ENCODE measurements at regions not wholly inside any gene's neighbourhood (a gene's known extent, or its start where the extent isn't known, plus 50 kb on each side); places are given as distances from the start of the nearest gene placed in this dataset.
"Not testable (repeated sequence)": the region's sequence is repeated elsewhere in the genome, so short reads cannot be mapped to it uniquely, and the experiment has no call there.

DNA sequence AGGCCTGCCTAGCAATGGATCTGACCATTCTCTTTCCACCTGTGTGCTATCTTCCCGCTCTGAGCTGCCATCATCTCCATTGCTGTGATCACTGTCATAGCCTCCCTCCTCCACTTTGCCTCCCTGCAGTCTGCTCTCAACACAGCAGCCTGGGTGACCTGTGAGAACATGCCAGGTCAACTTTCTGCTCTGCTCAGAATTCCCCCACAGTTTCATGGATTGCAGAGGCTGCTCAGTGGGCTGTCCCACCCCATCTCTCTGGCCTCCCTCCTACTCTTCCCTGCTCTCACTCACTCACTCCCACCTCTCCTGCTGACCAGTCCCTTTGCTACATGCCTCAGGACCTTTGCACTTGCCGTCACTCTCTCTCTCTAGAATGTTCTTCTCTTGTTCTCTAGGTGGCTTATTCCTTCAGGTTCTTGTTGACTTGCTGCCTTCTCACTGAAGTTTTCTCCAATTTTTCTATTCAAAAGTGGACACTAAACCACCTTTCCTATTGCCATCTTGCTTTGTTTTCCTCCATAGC is 159.9 kb downstream of the CD83 start:
- no peak for DNase-seq

GRCh38 chr6:14278006-14278405 is 160.4 kb downstream of the CD83 start:
- no peak for DNase-seq

DNA sequence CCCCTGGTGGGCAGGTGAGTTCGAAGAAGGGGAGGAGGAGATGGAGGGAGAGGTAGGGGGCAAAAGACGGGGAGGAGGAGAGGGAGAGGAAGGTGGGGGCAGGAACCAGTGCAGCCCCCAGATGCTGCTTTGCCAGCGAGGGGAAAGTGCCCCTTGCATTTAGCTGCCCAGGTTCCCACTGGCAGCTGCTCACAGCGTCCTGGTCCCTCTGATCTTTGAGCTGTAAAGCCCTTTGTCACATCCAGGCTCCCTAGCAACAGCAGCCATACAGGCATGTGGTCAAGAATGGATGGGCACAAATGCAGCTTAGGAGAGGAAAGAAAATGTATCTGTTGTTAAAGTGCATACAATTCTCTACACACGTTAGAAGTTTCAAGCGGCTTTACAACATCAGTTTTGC is 160.9 kb downstream of the CD83 start:
- no peak for DNase-seq

DNA sequence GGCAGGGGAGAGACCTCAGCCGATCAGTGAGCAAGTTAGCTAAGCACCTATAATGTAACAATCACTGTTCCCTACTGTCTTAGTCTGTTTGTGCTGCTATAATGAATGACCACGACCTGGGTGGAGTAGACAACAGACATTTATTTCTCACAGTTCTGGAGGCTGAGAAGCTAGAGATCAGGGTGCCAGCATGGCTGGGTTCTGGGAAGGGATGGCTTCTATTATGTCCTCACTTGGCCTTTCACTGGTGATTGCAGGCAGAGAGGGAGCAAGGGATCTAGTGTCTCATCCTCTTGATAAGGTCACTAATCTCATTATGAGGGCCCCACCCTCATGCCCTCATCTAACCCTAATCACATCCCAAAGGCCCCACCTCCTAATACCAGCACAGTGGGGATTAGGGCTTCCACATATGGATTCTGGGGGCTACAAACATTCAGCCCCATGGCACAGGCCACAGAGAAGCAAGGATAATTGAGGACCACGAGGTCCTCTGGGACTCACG is 162.5 kb downstream of the CD83 start:
- no peak for DNase-seq

- DNase-seq: no peak
Measured at GRCh38 chr6:14280766-14281293, 163.3 kb downstream of the CD83 start.

GRCh38 chr6:14281811-14282660 is 164.5 kb downstream of the CD83 start:
- no peak for DNase-seq

GRCh38 chr6:14282854-14283505 is 165.4 kb downstream of the CD83 start:
- DNase-seq: no peak

GRCh38 chr6:14283600-14284235 is 166.1 kb downstream of the CD83 start:
- no peak for DNase-seq

DNA sequence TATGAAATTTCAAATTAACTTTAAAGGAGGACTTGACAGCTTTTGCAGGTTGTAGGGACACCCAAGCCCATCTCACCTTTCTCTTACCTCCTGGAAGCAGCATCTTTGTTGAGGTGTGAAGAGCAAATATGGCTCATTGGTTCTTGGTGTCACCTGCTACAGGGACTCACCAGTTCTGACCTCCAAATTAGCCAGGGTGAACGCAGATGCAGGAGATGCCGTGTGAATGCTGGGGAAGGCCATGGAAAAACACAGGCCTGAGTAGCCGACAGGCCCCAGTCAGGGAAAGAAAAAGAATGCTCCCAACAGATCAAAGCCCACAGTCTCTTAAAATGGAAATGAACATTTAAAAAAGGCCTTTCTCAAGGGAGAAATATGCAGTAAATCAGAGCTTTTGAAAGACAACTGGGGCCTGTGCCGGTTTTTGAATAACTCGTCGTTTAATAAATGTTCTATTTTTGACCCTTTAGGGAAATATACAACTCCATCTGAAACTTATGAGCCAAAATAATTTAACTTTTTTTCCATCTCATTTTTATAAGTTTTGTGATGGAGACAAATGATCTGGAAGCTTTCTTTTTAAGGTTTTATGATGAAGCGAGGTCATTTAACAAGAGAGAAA is 167.5 kb downstream of the CD83 start:
- DNase-seq: no peak

GRCh38 chr6:14286144-14286543 is 168.6 kb downstream of the CD83 start:
- DNase-seq: no peak

- no peak for DNase-seq
Measured at GRCh38 chr6:14286634-14287428, 169.3 kb downstream of the CD83 start.

DNA sequence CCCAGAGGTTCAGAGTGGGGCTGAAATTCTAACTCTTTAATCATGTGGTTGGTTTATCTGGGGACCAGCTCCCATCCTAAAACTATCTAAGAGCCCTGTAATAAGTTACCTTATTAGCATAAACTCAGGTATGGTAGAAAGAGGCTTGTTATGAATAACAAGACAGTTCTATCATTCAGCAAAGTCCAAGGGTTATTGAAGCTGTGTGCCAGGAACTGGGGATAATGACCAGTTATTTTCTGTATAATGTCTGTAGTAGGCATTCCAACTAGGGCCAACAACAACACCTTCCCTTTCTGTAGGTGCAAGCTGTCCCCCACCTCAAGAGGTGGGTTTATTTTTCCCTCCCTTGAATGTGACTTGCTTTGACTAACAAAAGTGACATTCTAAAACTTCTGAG is 170.1 kb downstream of the CD83 start:
- no peak for DNase-seq

- DNase-seq: no peak
Measured at GRCh38 chr6:14288910-14289309, 171.3 kb downstream of the CD83 start.

- no peak for DNase-seq
Measured at GRCh38 chr6:14290041-14290771, 172.6 kb downstream of the CD83 start.

GRCh38 chr6:14290772-14291330 is 173.3 kb downstream of the CD83 start:
- no peak for DNase-seq

DNA sequence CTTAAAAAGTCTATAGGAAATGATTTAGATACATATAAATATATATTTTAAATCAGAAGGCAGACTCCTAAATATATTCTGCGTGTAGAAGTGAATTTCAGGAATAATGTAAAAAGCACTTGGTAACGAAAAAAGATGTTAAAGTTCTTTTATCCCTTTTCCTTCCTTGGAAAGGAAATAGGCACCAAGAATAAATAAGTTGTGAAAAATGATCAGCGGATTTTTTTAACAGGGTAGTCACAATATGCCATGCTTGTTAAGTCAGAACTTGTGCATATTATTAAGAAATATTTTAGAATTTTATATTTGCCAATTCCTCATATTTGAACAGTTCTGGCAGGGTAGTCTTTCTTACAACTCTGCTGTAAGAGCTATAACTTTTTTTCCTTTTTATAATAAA is 173.8 kb downstream of the CD83 start:
- no peak for DNase-seq

DNA sequence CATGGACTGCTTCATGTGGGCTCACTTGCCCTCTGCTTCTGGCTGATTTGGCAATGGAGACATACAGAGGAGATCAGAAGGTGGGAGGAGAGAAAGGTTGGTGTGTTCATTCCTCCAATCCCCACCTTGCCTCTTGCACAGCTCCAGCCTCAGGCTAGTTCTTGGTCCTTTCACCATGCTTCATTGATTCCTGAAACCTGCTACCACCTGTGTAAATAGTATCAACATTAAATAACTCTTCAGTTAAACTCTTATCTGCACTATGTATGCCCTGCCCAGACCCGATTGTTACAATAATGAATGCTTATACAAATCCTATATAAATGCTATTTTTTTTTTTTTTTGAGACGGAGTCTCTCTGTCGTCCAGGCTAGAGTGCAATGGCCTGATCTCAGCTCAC is 174.5 kb downstream of the CD83 start:
- DNase-seq: no peak

DNA sequence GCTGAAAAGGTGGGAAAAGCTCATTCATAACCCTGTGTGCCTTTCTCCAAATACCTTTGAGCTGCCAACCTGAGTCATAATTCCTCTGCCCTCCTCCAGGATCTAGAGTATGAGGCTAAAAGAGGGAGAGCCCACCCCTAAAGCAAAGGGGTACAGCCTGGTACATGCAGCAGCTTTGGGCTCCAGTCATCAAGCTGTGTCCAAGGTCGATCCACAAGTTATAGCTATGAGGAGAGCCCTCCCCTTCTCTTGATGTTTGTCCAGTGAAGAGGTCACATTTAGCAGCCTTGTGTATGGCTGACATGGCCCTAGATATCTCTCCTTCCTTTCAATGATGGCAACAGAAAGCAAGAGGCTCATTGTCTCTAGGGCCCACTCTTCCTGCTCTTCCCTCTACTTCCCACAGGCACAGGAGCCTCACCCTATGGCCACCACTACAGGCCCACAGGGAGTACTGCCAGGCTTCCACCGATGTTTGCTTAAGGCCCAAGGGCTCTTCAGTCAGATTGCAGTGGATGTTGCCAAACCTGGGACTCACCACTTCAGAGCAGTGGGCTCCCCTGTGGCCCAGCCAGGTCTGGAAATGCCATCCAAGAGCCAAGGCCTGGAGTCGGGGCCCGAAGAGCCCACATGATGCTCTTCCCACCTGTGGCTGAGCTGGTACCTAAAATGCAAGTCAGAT is 176.8 kb downstream of the CD83 start:
- DNase-seq: no peak

GRCh38 chr6:14296698-14297097 is 179.1 kb downstream of the CD83 start:
- DNase-seq: not testable (repeated sequence)

- DNase-seq: not testable (repeated sequence)
Measured at GRCh38 chr6:14297118-14297517, 179.5 kb downstream of the CD83 start.
